ENCODE measurements at regions not wholly inside any gene's neighbourhood (a gene's known extent, or its start where the extent isn't known, plus 50 kb on each side); places are given as distances from the start of the nearest gene placed in this dataset.

DNA sequence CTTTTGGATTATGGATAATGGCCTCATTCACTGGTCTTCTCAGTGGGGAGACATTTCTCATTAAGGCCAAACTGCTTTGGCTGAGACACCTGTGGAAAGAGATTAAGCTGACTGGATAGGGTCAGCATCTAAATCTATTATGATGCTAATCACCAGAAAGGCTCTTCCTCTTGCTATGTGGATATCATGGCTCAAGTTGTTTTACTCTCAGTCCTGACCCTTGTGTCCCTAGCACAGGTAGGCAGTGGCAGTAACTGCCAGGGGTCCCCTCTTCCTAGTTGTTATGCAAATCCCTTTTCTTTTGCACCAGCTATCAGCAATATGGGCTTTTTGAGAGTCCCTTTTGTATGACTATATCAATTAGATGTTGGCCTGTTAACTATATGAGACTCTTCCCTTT lies 335.7 kb upstream of the PLET1 start:
- CTCF ChIA-PET, result interaction anchor here (1.4 kb wide), 1 partner anchor 9 kb away, joined by 8 read pairs; no protein-coding TSS in a partner anchor
- POLR2A ChIA-PET, result no interaction called here
- no peak overlapping the region for H3K4me3 ChIP-seq (ENCODE audit: low read depth, low read length)
- no peak for DNase-seq (ENCODE audit: low read depth, low spot score)
- TF ChIP-seq, protein P1, sequence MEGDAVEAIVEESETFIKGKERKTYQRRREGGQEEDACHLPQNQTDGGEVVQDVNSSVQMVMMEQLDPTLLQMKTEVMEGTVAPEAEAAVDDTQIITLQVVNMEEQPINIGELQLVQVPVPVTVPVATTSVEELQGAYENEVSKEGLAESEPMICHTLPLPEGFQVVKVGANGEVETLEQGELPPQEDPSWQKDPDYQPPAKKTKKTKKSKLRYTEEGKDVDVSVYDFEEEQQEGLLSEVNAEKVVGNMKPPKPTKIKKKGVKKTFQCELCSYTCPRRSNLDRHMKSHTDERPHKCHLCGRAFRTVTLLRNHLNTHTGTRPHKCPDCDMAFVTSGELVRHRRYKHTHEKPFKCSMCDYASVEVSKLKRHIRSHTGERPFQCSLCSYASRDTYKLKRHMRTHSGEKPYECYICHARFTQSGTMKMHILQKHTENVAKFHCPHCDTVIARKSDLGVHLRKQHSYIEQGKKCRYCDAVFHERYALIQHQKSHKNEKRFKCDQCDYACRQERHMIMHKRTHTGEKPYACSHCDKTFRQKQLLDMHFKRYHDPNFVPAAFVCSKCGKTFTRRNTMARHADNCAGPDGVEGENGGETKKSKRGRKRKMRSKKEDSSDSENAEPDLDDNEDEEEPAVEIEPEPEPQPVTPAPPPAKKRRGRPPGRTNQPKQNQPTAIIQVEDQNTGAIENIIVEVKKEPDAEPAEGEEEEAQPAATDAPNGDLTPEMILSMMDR (IDR thresholded peaks at IDR 0.05; ENCODE audit: insufficient read depth, low read length, missing control alignments), result no peak

DNA sequence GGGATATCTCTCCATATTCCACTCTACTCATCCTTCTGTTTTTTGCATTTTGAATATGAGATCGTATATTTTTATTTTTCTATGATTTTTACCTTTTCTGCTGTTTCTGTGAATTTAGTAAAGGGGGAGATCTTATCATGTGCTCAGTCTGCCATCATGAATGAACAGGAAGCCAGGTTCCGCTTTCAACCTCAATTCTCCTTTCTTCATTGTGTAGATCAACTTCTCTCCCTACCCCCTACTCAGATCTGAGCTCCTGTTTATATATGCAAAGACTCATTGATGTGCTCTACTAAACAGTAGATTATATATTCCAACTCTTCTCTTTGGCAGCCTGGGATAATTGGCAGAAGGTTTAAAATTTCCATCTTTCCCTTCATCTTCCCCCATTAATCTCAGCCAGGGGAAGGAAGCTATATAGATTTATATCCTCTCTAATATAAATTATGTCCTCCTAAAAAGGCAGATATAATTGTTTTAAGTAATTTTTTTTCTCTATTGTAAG lies 336.7 kb upstream of the PLET1 start:
- H3K4me3 ChIP-seq (ENCODE audit: low read depth, low read length), result no peak overlapping the region
- POLR2A ChIA-PET, result interaction anchor here (0.6 kb wide), 1 partner anchor 132 kb away, joined by 3 read pairs; no protein-coding TSS in a partner anchor
- no peak for DNase-seq (ENCODE audit: low read depth, low spot score)
- TF ChIP-seq, protein P1 (IDR thresholded peaks at IDR 0.05; ENCODE audit: insufficient read depth, low read length, missing control alignments), result no peak
- CTCF ChIA-PET, result interaction anchor here (1.2 kb wide), 2 partner anchors 9 to 692 kb away, joined by 3 to 6 read pairs; no protein-coding TSS in a partner anchor

DNA sequence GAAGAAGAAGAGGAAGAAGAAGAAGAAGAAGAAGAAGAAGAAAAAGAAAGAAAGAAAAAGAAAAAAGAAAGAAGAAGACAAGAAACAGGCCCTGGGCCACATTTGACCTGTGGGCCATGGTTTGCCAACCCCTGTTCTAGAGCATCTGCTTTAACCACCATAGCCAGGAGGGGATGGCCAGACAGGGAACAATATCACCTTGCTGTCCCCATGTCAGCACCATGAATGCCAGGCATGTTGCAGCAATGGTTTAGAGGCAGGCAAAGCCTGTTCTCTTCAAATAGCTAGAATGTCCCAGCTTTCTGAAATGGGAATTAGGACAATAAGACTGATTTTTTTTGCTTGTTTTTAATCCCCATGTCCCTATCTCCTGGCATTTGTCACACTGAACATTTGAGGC lies 338.6 kb upstream of the PLET1 start:
- no peak for DNase-seq (ENCODE audit: low read depth, low spot score)
- no peak overlapping the region for H3K4me3 ChIP-seq (ENCODE audit: low read depth, low read length)
- ChIA-PET CTCF (interaction anchor here (2.0 kb wide), 1 partner anchor 12 kb away, joined by 15 read pairs; no protein-coding TSS in a partner anchor), POLR2A (no interaction called here)
- TF ChIP-seq, protein P1 (IDR thresholded peaks at IDR 0.05; ENCODE audit: insufficient read depth, low read length, missing control alignments), result no peak

DNA sequence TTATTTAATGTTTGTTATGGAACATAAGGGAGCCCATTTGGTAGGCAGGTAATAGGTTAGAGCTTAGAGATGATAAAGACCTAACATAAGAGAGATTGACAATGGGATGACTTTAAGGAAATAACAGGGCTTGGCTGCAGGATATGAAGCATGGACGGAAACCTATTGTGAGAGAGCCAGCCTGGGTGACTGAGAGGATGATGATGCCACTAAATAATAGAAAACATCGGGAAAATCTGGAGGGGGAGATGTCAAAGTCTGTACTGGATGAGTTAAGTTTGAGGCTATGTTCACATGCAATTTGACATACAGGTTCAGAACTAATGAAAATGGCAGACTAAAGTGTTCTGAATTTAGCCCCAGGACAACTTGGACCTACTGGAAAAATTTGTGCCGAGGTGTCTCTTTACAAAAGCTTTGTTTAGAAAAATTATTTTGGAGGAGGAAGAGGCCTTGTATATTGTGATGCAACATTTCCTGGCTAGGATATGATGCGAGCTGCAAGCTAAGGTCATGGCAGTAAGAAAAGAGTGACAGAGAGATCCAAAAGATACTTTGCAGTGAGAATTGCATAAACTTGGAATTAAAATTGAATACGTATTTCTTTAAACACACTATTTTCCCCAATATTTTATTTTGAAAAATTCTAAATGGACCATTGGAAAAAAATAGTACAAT lies 339.3 kb upstream of the PLET1 start:
- ChIA-PET CTCF (interaction anchor here (2.0 kb wide), 1 partner anchor 13 kb away, joined by 15 read pairs; no protein-coding TSS in a partner anchor), POLR2A (no interaction called here)
- no peak for DNase-seq (ENCODE audit: low read depth, low spot score)
- TF ChIP-seq, protein P1 (IDR thresholded peaks at IDR 0.05; ENCODE audit: insufficient read depth, low read length, missing control alignments), result no peak
- no peak overlapping the region for H3K4me3 ChIP-seq (ENCODE audit: low read depth, low read length)

DNA sequence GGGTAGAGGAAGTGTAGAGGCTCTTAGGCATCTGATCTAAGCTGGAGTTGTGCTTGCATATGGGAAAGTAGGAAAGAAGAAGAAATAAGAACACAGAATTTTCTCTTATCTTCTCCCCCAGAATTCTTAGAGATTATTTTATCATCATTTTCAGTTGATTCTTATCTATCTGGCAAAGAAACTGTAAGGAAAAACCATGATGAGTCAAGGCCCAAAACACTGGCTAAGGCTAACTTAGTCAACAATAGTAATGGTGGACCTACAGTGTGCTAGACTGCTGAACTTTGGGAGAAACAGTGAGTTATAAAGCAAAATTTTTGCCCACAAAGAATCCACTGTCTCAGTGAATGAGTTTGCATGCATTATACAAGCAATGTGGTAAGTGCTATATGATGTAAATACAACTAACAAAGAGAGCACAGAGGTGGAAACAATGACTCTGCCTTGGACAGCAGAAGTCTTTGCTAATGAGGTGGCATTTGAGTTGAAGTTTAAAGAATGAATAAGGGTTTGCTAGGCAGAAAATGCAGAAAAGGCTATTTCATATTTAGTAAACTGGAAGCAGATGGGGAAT lies 344.5 kb upstream of the PLET1 start:
- DNase-seq (ENCODE audit: low read depth, low spot score), result no peak
- CTCF ChIA-PET, result no interaction called here
- POLR2A ChIA-PET, result no interaction called here
- no peak overlapping the region for H3K4me3 ChIP-seq (ENCODE audit: low read depth, low read length)
- TF ChIP-seq, protein P1 (IDR thresholded peaks at IDR 0.05; ENCODE audit: insufficient read depth, low read length, missing control alignments), result no peak

DNA sequence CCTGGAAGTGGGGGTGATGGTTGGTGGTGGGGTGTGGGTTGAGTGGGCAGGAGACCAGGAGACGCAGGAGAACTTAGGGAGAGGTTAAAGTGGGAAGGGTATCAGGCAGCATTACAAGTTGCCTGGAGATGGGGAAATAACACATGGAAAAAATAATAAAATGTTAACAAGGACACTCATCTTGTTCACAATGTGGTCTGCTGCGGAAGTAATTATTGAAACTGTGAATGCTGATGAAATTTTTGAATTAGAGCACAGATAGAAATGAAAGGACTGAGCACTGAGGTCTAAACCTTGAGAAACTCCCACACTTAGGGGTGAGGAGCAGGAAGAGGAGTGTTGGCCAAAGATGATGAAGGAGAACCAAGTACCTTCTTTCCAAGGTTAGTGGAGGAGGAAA lies 346.0 kb upstream of the PLET1 start:
- CTCF ChIA-PET, result interaction anchor here (1.3 kb wide), 1 partner anchor 18 kb away, joined by 4 read pairs; no protein-coding TSS in a partner anchor
- H3K4me3 ChIP-seq (ENCODE audit: low read depth, low read length), result no peak overlapping the region
- TF ChIP-seq, protein P1 (IDR thresholded peaks at IDR 0.05; ENCODE audit: insufficient read depth, low read length, missing control alignments), result no peak
- POLR2A ChIA-PET, result no interaction called here
- DNase-seq (ENCODE audit: low read depth, low spot score), result no peak
